Activated naive CD4-positive, alpha-beta T cell treated with anti-CD3 and anti-CD28 coated beads, Interleukin-2, amount 50 U/mL, for 16 hours (primary cell): ENCODE measurements at regions not wholly inside any gene's neighbourhood (a gene's known extent, or its start where the extent isn't known, plus 50 kb on each side); places are given as distances from the start of the nearest gene placed in this dataset.

Experiments used
- DNase-seq: peaks from one replicate; pipeline ENCODE4 v3.0.0-alpha.2; 2020

DNA sequence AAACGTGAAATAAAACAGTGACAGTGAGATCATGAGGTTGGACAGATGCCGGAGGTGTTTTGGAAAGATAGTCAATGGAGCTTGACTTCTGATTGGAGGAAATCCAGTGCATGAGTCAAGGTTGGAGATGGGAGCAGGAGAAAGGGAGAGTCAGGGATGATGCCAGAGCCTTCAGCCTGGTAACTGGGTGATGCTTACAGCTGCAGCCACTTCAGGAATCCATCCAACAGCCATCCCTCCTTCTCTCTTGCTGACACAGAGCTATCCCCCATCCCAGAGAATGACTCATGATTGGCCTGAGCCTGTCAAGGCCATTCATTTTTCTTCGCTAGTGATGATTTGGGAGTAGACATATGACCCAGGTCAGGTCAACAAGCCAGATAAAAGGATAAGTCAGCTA is 112.8 kb downstream of the SAMD5 start:
- no peak for DNase-seq

DNA sequence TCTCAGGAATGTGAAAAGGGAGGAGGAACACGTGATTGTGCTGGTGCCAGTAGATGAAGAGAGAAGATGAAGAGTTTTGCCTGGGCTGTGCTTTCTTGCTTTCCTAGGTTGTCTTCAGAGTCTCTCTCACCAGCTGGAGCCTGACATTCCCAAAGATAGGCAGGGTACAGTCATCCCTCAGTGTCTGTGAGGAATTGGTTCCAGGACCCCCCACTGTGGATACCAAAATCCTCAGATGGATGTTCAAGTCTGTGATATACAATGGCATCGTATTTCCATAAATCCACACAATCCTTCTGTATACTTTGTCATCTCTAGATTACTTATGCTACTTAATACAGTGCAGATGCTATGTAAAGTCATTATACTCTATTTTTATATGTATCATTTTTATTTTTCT is 113.5 kb downstream of the SAMD5 start:
- no peak for DNase-seq

DNA sequence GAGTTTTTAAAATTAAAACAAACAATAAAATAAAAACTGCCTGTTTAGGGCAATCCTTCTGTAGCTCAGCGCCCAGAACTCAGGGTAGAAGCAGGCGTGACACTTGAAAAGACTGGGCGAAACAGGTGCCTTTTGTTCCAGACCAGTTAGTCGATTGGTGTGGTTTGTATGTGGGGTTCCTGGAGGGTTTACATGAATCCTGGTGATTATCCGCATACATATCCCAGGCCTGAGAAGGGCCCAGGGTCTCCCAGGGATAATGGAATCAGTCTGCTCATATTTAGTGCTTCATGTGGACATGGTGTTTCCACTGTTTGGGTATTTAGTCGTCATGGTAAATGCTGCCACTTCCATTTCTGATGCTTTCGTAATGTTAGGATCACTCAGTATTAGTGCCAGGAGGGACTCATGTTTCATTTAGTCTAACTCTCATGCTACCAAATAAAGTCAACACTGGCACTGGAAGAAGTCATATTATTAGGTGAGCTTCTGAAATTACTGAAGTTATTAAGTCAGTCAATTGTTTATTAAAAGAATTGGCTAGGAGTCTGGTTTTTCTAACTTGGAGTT is 116.5 kb downstream of the SAMD5 start:
- DNase-seq = no peak

DNA sequence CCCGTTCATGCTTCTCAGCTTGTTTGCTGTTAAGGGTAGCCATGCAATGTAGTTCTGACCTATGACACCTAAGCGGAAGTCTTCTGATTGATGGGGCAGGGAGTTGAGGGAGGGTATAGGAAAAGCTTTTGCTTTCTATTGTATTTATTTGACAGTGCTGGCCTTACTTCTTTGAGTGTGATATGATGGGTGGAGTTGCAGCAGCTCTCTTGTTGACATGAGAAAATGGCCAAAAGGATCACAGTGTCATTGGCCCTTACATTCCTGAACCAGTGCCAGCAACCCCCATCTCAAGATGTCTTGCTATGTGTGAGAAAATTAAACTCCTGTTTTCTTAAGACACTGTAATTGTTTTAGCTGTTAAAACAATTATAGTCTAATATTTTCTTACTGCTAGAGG is 117.5 kb downstream of the SAMD5 start:
- DNase-seq = no peak

DNA sequence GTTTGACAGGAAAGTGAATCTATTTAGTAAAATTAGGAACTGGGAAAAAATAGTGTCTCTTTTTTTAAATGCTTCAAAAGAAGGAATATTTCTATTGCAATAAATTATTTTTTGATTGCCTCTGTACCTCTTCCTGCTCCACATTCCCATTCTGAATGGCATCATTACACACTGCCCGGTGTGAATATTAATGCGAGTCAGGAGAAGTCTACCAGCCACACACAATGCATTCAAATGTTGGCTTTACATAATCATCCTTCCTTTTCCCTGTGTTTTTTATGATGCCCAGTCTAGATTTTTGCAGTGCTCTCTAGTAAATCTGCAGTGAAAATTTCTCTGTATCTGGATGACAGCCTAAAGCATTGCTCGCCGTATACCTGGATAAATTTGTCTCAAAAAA is 118.9 kb downstream of the SAMD5 start:
- no peak for DNase-seq

DNA sequence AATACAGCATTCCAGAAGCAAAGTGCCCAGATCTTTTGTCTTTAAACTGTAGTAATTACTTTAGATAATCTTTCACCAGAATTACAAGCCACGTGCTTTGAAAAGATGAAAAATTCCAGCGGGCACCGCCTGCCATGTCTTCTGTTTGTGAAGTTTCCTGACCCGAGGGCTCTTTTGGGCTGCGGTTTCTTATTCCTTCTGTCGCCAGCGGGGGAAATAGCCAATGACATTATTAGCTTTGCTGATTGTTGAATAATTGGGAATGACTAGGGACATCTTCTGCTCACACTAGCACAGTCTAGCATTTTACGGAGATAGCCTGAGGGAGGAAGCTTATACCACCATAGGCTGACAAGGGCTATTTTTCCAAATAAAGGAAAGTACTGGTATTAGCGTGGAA is 124.7 kb downstream of the SAMD5 start:
- DNase-seq = no peak

DNA sequence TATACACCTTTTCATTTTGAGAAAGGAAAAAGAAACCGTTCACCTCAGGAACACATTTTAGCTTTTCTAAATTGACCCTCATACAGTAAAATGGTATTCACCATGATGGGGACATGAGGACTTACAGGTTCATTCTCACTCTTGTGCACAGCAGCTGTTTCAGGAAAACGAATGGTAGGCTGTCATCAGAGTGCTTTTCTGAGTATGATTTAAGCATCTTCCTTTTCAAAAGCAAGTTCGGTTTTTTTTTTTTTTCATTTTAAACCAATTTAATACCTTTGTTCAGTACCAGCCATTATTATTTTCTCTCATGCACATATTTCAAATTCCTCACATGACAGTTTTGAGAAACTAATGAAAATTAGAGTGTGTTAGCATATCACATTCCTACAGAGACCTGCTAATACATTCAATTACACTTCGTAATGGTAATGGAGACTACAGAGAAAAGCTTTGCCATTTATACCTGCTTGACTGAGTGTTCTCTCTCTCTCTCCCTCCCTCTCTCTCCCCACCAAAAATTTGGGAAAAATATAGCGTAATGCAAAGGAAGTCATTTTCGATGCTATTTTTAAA is 129.2 kb downstream of the SAMD5 start:
- no peak for DNase-seq

DNA sequence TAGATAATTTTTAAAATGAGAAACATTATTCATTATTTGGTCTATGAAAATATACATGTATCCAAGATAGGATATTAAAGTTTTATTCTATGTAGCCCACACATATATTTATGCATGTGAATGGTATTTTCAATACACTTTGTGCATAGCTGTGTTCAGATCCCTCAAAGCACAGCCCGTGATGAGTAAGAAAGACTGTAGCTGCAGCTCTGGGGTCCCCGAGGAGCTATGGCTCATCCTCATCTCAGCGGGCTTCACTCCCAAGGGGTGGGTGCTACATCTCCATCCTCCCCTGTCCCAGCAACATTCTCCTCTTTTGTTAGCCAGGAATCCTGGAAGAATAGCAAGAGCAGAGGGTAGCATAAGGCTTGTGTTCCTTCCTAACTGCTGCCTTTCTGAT is 130.8 kb downstream of the SAMD5 start:
- DNase-seq = no peak

DNA sequence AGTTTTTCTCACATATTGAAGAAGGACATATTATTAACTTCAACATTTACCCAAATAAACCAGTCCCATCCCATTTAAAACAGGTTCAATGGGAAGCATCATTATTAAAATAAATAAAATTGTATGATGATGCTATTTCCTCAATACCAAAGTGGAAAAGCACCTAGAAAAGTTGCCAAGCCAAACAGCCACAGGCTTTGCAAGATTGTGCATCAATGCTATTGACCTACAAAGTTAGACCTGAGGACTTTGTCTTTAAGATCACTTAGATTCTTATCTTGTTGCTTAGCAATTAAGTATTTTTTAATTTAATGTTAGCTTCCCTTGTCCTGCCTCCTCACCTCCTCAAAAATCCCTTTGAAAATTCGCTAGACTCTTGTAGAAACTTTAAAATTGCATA is 132.1 kb downstream of the SAMD5 start:
- DNase-seq = no peak

DNA sequence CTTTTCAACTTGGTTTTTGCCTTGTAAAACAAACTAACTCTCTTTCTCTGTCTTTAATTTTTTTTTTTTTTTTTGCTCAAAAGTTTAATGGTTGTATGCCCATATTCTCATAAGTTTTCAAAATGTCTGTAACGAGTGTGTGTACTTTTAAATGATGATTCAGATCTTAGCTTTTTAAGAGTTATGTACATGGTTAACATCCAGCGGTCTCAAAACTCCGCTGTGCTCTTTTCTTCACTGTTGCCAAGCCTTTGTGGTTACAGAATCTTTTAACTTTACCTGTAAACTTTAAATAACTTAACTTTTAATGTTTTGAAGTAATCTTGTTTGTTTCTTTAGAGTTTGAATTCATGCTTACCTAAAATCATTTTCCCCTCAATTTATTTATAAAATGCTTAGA is 133.0 kb downstream of the SAMD5 start:
- no peak for DNase-seq

DNA sequence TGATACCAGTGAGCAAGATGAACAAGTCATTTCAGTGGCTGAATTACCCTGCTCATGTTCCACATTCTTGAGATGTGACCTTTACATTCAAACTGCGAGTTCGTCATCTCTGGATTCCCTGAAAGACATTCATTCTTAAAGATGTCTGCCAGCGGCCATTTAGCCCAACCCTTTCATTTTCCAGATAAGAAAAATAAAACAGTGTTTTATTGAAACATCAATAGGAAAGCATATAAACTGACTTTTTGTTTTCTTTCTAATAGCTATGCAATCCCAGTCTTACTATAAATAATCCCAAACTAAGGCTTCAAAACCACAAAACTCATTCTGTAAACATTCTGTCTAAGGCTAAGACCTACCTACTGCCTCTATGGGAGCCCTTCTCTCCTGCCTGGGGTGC is 134.0 kb downstream of the SAMD5 start:
- DNase-seq = no peak

DNA sequence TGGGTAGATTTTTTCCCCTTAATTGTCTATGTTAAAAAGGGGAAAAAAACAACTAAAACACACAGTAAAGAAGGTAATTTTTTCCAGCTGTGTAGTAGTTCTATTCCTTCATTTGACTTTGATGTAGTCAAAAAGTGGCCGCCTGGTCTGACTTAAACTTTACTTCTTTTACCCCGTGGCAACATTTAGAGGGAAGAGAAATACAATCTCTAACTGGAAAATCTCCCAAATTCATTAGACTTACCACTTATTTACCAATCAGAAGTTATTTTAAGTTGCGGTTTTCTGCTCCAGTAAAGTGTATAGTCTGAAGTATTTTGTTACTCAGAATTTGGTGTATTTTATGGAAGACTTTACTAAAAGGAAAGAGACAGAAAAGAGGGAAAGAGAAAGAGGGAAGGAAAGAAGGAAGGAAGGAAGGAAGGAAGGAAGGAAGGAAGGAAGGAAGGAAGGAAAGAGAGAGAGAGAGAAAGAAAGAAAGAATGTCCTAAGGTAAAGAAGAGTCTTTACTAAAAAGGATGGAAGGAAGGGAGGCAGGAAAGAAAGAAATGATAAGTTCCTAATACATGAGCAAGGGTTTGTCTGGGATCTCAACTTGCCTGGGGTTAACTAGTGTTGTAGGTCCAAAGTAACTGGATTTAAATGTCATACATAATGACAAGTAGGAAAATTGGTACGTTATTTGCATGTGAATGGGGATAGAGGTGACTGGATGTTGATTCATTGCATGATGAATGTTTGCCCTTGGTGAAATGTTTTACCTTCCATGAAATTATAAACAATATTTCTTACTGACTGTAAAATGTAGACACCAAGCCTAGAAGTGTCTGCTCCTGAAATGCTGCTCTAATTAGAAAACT is 135.1 kb downstream of the SAMD5 start:
- DNase-seq = no peak

DNA sequence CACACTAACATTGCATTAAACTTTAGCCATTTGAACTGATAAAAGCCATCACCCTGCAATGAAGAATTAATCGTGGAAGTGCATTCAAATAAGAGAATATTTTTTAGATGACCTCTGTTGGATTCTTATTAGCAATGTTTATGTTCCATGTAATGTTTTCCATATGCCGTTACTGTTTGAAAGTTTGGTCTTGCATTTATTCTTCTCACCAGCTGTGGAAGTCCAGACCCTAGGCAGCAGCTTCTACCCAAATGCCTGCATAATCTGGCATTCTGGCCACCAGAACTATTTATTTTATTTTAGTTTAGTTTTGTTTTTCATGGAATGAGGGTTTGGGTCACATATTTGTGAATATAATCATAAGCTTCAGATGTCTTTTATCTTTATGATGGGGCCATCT is 140.4 kb downstream of the SAMD5 start:
- DNase-seq = no peak

DNA sequence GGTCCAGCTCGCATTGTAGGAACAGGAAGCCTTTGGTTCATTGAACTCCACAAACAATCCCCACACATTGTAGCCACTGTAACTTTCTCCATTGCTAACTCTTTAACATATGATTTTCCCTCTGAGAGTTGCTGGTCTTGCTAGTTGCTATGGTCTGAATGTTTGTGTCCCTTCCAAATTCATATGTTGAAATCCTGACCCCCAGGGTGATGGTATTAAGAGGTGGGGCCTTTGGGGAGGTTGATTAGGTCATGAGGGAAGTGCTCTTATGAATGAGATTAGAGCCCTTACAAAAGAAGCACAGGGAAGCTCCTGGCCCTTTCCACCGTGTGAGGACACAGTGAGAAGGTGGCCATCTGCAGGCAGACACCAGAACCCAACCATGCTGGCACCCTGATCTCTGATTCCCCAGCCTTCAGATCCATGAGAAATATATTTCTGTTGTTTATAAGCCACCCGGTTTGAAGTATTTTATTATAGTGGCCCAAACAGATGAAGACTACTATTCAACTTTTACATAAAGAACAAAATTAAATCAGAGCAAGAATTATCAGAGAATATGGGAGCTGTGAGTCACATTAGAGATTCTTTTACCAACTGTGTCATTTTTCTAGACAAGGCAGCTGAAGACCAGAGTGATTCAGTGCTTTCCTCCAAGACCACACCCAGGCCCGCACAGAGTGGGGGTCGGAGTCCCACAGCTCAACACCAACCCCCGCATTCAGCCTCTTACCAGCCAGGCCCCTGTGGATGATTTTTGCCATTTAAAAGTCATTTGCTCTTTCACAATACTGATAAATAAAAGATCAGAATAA is 143.0 kb downstream of the SAMD5 start:
- no peak for DNase-seq

DNA sequence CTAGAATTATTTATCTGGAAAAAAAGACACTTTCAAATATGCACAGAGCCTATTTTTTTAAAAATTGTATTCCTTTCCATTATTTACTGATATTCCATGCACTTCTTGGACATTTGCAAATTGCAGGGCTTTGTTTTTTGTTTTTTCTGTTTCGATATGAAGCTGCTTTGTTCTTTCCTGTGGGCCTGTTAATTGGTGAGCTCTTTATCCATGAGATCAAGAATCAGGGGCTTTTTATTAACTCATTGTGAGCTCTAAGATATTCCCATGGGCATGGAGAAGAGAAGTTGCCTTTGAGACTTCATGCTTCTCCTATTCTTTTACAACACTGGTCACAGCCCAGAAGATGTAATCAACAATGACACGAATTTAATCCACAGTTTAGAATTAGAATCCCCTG is 145.1 kb downstream of the SAMD5 start:
- no peak for DNase-seq

DNA sequence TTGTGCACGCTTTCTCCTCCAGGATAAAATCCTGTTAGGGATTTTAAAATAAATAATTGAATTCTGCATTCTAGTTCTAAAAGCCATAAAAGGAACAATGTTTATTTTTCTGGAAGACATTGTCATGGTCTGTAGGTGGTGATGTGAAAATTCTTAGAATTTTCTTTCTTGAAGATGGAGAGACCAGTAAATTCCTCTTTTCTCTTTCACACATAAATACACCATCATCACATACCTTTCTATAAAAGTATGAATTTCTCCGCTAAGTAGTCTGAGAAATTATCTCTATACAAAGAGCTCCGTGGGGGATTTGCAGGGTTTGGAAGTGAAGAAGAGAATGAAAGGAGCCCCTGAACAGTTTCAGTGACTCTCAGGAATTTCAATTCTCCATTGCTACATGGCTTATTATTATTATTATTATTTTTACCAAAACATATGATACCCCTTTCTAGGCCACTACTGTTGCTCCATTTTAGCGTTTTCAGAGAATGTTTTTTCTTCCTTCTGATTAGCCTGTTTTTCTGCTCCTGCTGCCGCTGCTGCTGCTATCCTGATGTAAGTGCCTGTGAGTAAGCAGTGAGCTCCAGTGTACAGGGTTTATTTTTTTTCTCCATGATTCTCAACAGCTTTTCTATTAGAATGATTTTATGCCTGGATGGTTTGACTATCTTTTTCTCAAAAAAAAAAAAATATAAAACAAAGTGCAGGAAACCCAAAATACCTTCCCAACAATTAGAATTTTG is 145.8 kb downstream of the SAMD5 start:
- no peak for DNase-seq

DNA sequence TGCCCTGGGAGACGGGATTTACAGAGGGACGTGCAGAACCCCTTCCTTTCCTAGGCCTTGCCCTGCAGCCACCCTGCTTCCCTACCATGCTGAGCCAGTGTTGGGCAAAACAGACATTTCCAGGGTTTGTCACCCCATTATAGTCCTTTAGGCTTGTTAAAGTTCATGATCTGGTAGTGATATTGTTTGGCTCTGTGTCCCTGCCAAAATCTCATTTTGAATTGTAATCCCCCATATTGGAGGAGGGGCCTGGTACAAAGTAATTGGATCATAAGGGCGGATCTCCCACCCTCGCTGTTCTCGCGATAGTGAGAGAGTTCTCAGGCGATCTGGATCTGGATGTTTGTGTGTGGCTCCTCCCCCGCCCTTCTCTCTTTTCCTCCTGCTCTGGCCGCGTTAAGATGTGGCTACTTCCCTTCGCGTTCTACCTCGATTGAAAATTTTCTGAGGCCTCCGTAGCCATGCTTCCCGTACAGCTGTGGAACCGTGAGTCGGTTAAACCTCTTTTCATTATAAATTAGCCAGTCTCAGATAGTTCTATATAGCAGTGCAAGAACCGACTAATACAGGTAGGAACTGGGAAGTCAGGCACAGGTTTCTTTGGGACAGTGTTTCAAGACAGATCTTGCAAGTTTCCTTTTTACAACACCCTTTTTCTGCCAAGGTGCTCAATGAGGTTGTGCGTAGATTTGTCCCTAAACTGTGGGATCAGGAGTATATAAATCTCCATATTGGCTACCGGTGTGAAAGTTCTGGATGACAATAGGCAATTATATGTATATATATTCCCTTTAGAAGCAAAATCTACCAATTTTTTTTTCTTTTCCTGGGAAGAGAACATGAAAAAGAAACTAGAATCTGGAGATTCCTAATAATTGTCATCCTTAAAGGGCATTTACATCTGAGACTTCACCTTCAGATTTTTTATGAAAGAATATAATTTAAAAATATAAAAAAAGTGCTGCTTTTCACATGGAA is 152.1 kb downstream of the SAMD5 start:
- no peak for DNase-seq

DNA sequence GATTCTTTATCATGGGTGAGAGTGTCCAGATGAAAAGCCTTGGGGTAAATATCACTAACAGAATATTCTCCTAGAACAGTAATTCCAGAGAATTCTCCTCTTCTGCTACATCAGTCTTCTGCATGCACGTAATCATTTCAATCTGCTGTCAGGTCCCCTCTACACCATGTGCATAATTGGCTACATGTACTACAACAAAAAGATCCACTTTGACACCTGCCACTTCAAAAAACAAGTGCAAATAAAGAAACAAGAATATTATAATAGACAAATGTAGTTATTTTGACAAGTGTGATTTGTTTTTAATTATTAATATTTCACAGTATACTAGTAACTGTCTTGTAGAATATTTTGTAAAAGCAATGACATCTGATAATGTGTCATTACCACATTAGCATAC is 154.2 kb downstream of the SAMD5 start:
- DNase-seq = no peak

DNA sequence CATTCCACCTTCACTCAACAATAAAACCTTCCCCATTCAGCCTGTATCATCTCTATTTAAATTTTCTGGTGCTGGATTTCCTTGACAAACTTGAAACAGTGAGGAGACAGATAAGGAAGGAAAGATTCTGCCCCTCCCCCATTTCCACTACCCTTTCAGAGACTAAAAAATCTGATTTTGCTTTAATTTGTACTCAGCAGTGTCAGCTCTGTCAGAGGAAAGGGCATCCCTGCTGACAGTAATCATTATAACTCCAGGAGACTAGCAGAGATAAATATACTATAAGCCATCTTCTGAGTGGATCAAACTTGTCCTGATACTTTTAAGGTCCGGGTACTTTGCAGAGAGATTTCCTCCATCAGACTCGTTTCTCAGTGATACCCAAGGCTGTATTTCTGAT is 155.6 kb downstream of the SAMD5 start:
- no peak for DNase-seq

DNA sequence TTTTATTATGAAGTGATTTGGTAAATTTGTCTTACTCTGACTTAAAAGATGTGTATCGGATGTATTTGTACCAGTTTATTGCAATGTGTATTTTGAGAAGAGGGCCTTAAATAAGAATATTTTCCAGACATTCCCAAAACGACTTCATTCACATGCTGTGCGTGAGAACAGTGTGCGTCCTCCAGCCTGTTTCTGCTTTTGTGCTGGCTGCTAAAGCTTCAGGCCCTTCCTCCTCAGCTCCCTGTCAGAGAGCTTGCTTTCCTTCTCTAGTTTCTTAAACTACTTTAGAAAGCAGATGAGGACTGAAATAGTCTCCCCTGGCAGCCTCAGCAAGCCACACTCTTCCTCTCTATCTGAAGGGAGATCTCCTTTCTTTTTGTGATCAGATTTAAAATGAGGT is 157.8 kb downstream of the SAMD5 start:
- DNase-seq = no peak

DNA sequence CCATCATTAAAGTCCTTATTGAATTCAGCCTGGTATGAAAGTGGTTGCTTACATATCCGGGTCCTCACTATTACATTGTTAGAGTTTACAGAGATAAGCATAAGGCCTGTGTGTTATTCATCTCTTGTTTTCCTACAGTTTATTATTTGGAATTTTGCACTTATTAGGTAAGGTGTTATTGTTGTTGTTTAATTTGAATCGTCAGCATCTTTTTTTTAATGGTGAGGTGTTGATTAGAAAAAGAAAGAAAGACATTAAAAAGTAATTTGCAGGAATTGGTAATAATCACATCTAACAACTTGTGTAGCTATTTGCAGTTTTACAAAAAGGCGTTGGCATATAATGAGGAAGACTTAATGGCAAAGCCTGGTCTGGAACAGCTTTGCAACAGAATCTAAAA is 158.6 kb downstream of the SAMD5 start:
- DNase-seq = no peak

DNA sequence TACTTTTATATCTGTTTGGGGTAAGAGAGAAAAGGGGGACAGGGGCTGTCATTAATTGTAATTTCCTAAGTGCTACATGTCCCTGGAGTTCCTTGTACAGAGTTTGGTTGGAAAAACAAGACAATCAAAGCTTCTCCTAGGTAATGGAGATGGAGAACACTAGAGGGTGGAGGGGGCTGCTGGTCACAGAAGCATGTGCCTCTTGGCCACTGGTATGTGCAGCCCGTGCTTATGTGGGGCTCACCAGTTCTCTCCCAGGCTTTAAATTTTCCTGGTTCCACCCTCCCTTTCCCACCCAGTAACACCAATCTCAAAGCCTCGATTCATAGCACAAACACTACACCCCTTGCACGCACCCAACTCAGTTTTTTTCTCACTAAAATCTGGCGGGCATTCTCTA is 165.6 kb downstream of the SAMD5 start:
- DNase-seq = no peak
